ENCODE measurements at regions not wholly inside any gene's neighbourhood (a gene's known extent, or its start where the extent isn't known, plus 50 kb on each side); places are given as distances from the start of the nearest gene placed in this dataset.
"Not testable (repeated sequence)": the region's sequence is repeated elsewhere in the genome, so short reads cannot be mapped to it uniquely, and the experiment has no call there.

GRCh38 chr10:121329631-121330030 is 268.6 kb downstream of the FGFR2 start:
- H3K9me3 Mint-ChIP-seq; DNase-seq (ENCODE audit: low spot score): not testable (repeated sequence)

GRCh38 chr10:121330563-121330962 is 267.7 kb downstream of the FGFR2 start:
- H3K4me1 ChIP-seq (ENCODE audit: insufficient read depth), result peaks cover 2% of the 10 kb centered on the region; the same call in 1 of the 2 replicates
- Mint-ChIP-seq H3K9me3 (no peaks in the 10 kb centered on the region), H3K4me1 (no peaks in the 10 kb centered on the region), H3K4me3 (no peak overlapping the region), H3K36me3 (ENCODE audit: low read depth) (no peaks in the 10 kb centered on the region), H3K27me3 (ENCODE audit: insufficient read depth, low read depth, poor library complexity) (no peaks in the 10 kb centered on the region), H3K27ac (no peak overlapping the region)
- H4K20me1 ChIP-seq (replicated peaks; ENCODE audit: insufficient read depth), result no peaks in the 10 kb centered on the region
- DNase-seq (ENCODE audit: low spot score) (no peak), ATAC-seq (no peak)
- no peak overlapping the region for H3K27ac ChIP-seq (ENCODE audit: low read depth)
- H2AFZ ChIP-seq, result peak overlapping the region; percentile 49; the same call in 1 of the 2 replicates
- no peaks in the 10 kb centered on the region for H3K79me2 ChIP-seq (replicated peaks; ENCODE audit: insufficient read depth)
- H3K4me3 ChIP-seq, result no peak overlapping the region
- TF ChIP-seq CREB1 (CRISPR knock-in tag; IDR thresholded peaks at IDR 0.05; ENCODE audit: low read depth), result no peak
- H3K27me3 ChIP-seq (ENCODE audit: insufficient read depth), result no peaks in the 10 kb centered on the region
- no peak overlapping the region for H3K4me2 ChIP-seq
- H3F3A ChIP-seq (replicated peaks; ENCODE audit: low read depth), result no peaks in the 10 kb centered on the region
- no peaks in the 10 kb centered on the region for H3K36me3 ChIP-seq (ENCODE audit: insufficient read depth)
- H3K9me2 ChIP-seq (ENCODE audit: insufficient read depth), result peaks cover 20% of the 10 kb centered on the region; the same call in 1 of the 2 replicates

More at GRCh38 chr10:121329631-121330030, 268.6 kb downstream of the FGFR2 start:
- H3K27me3 Mint-ChIP-seq (ENCODE audit: insufficient read depth, low read depth, poor library complexity); H3K36me3 ChIP-seq (ENCODE audit: insufficient read depth); H3K4me1 ChIP-seq (ENCODE audit: insufficient read depth); H4K20me1 ChIP-seq (replicated peaks; ENCODE audit: insufficient read depth); H3K27me3 ChIP-seq (ENCODE audit: insufficient read depth); H3K4me1 Mint-ChIP-seq; H3K4me3 ChIP-seq; H3K79me2 ChIP-seq (replicated peaks; ENCODE audit: insufficient read depth); H3K27ac Mint-ChIP-seq; H3F3A ChIP-seq (replicated peaks; ENCODE audit: low read depth); H3K4me3 Mint-ChIP-seq; ATAC-seq; H3K4me2 ChIP-seq; H3K27ac ChIP-seq (ENCODE audit: low read depth); H3K36me3 Mint-ChIP-seq (ENCODE audit: low read depth): not testable (repeated sequence)
- Histone ChIP-seq H2AFZ (0 out of 2 replicates have a peak overlapping the region, but pooled peaks have one; percentile 4), H3K9me2 (ENCODE audit: insufficient read depth) (peaks cover 20% of the 10 kb centered on the region; the same call in 1 of the 2 replicates)

GRCh38 chr10:121332353-121332752 is 265.9 kb downstream of the FGFR2 start:
- H3F3A ChIP-seq (replicated peaks; ENCODE audit: low read depth), result no peaks in the 10 kb centered on the region
- H3K27ac ChIP-seq (ENCODE audit: low read depth), result no peak overlapping the region
- no peak overlapping the region for H3K4me3 Mint-ChIP-seq
- no peaks in the 10 kb centered on the region for H3K27me3 Mint-ChIP-seq (ENCODE audit: insufficient read depth, low read depth, poor library complexity)
- peaks cover 15% of the 10 kb centered on the region for H3K4me1 ChIP-seq (ENCODE audit: insufficient read depth)
- no peaks in the 10 kb centered on the region for H4K20me1 ChIP-seq (replicated peaks; ENCODE audit: insufficient read depth)
- H3K79me2 ChIP-seq (replicated peaks; ENCODE audit: insufficient read depth), result no peaks in the 10 kb centered on the region
- ATAC-seq (no peak), DNase-seq (ENCODE audit: low spot score) (no peak)
- H2AFZ ChIP-seq, result no peak overlapping the region
- H3K36me3 Mint-ChIP-seq (ENCODE audit: low read depth), result no peaks in the 10 kb centered on the region
- no peaks in the 10 kb centered on the region for H3K36me3 ChIP-seq (ENCODE audit: insufficient read depth)
- no peaks in the 10 kb centered on the region for H3K27me3 ChIP-seq (ENCODE audit: insufficient read depth)
- H3K4me2 ChIP-seq, result no peak overlapping the region
- no peak overlapping the region for H3K27ac Mint-ChIP-seq
- no peak overlapping the region for H3K4me3 ChIP-seq
- H3K9me2 ChIP-seq (ENCODE audit: insufficient read depth), result peaks cover 20% of the 10 kb centered on the region; the same call in 1 of the 2 replicates
- peaks cover 8% of the 10 kb centered on the region; the same call in 2 of the 3 replicates for H3K4me1 Mint-ChIP-seq
- no peaks in the 10 kb centered on the region for H3K9me3 Mint-ChIP-seq
- TF ChIP-seq REST (IDR thresholded peaks at IDR 0.05; ENCODE audit: unreplicated experiment), result no peak
- TF ChIP-seq ETS1 (IDR thresholded peaks at IDR 0.05), result no peak
- no peak for TF ChIP-seq EZH2phosphoT487 (IDR thresholded peaks at IDR 0.05; ENCODE audit: unreplicated experiment)
- TF ChIP-seq JUNB (IDR thresholded peaks at IDR 0.05; ENCODE audit: unreplicated experiment), result no peak
- TF ChIP-seq ZNF114 (CRISPR knock-in tag; IDR thresholded peaks at IDR 0.05), result no peak

Measured in GM23338 (cell line).